ENCODE measurements at regions not wholly inside any gene's neighbourhood (a gene's known extent, or its start where the extent isn't known, plus 50 kb on each side); places are given as distances from the start of the nearest gene placed in this dataset.

GRCh38 chr1:29802181-29803068, 566.1 kb downstream of the PTPRU start:
- TF ChIP-seq ZNF788 (CRISPR knock-in tag; IDR thresholded peaks at IDR 0.05; ENCODE audit: borderline replicate concordance): no peak
- no peak for TF ChIP-seq ZNF75D (CRISPR knock-in tag; IDR thresholded peaks at IDR 0.05; ENCODE audit: borderline replicate concordance)
- TF ChIP-seq MBD4 (IDR thresholded peaks at IDR 0.05; ENCODE audit: borderline replicate concordance, low read length): no peak
- TF ChIP-seq ZSCAN22 (CRISPR knock-in tag; IDR thresholded peaks at IDR 0.05): no peak
- TF ChIP-seq HNF4G (IDR thresholded peaks at IDR 0.05; ENCODE audit: borderline replicate concordance, low read depth, low read length): no peak
- no peak for TF ChIP-seq HNF4G (CRISPR knock-in tag; IDR thresholded peaks at IDR 0.05; ENCODE audit: borderline replicate concordance, low read depth)
- TF ChIP-seq ZNF775 (CRISPR knock-in tag; IDR thresholded peaks at IDR 0.05; ENCODE audit: borderline replicate concordance): no peak
- TF ChIP-seq NCOA2 (CRISPR knock-in tag; IDR thresholded peaks at IDR 0.05): no peak
- no peak for TF ChIP-seq ZNF670 (CRISPR knock-in tag; IDR thresholded peaks at IDR 0.05; ENCODE audit: borderline replicate concordance)
- no peak for TF ChIP-seq TCF12 (IDR thresholded peaks at IDR 0.05)
- no peak for TF ChIP-seq TCF12 (CRISPR knock-in tag; IDR thresholded peaks at IDR 0.05)
- no peak for TF ChIP-seq ZNF691 (CRISPR knock-in tag; IDR thresholded peaks at IDR 0.05; ENCODE audit: borderline replicate concordance, low read depth)
- no peak for TF ChIP-seq CEBPB (IDR thresholded peaks at IDR 0.05; ENCODE audit: borderline replicate concordance, low read depth, low read length)
- no peak for TF ChIP-seq TFAP4 (IDR thresholded peaks at IDR 0.05; ENCODE audit: borderline replicate concordance, low read depth)
- TF ChIP-seq NFKB2 (CRISPR knock-in tag; IDR thresholded peaks at IDR 0.05; ENCODE audit: borderline replicate concordance): no peak
- no peak for TF ChIP-seq ELK4 (CRISPR knock-in tag; IDR thresholded peaks at IDR 0.05; ENCODE audit: borderline replicate concordance)
- DNase-seq (ENCODE audit: low spot score): no peak
- Histone ChIP-seq H3K36me3 (replicated peaks in 1 of 2; ENCODE audit: control insufficient read depth in 1 of 2, insufficient read depth in 2 of 2, low read length in 2 of 2) (no peaks in the 10 kb centered on the region), H4K20me1 (ENCODE audit: insufficient read depth, low read length) (no peaks in the 10 kb centered on the region), H3K27ac (ENCODE audit: extremely low read length, insufficient read depth, low read length) (no peak overlapping the region), H2AFZ (ENCODE audit: low read length) (no peak overlapping the region), H3K27me3 (ENCODE audit: control insufficient read depth in 1 of 2, insufficient read depth in 2 of 2, low read length in 2 of 2) (peaks cover 2 to 23% of the 10 kb centered on the region in 2 experiments; a peak in 4 of 5 replicates), H3K4me2 (ENCODE audit: low read depth, low read length) (no peak overlapping the region), H3K79me2 (ENCODE audit: insufficient read depth, low read length) (no peaks in the 10 kb centered on the region), H3K4me1 (ENCODE audit: insufficient read depth, low read length) (no peaks in the 10 kb centered on the region), H3K9me3 (ENCODE audit: low read length) (no peaks in the 10 kb centered on the region), H3K4me3 (replicated peaks in 1 of 3; ENCODE audit: insufficient read depth in 1 of 3, low read depth in 2 of 3, low read length in 3 of 3) (no peak overlapping the region), H3K9ac (ENCODE audit: insufficient read depth, low read depth, low read length) (no peak overlapping the region)
- no peak for FAIRE-seq
- POLR2A ChIA-PET: no interaction called here
- ATAC-seq: no peak
- intact Hi-C loops (cut with micrococcal nuclease; ENCODE audit: unreplicated experiment) (no loop called here), in situ Hi-C loops (cut with HindIII; ENCODE audit: extremely low pct_ligation_motif_present, low pct_unique_long_range_greater_than_20kb) (no loop called here)
- WGBS (ENCODE audit: low lambda C conversion rate): 7% methylated on average over 17 of the region's 21 CpGs
- BruUV-seq (replicated peaks): no TSS peak
- CTCF ChIA-PET (ENCODE audit: low intra/inter-chr PET ratio, low total read pairs): no interaction called here
